Choroid plexus epithelial cell (primary cell): ENCODE measurements at regions not wholly inside any gene's neighbourhood (a gene's known extent, or its start where the extent isn't known, plus 50 kb on each side); places are given as distances from the start of the nearest gene placed in this dataset.

Experiments
- DNase-seq: peaks from one replicate; pipeline ENCODE4 v3.0.0-alpha.2; 2010; ENCODE audit warnings: low read depth
- H3K4me3 ChIP-seq: 2 replicates; pipeline ENCODE4 v1.5.1; 2011; ENCODE audit warnings: low read depth, mild to moderate bottlenecking, control low read depth, low read length, moderate library complexity
- CTCF ChIP-seq: conservative IDR thresholded peaks from 2 replicates; pipeline ENCODE4 v1.5.1; 2011; ENCODE audit warnings: low read depth, mild to moderate bottlenecking, control low read depth, inconsistent platforms, low read length, moderate library complexity

GRCh38 chr11:11757909-11758308, 83.9 kb upstream of the USP47 start:
- no peak for TF ChIP-seq CTCF
- no peak for DNase-seq
- no peak overlapping the region for H3K4me3 ChIP-seq

GRCh38 chr11:11756718-11757117, 85.1 kb upstream of the USP47 start:
- no peak for DNase-seq
- no peak overlapping the region for H3K4me3 ChIP-seq
- TF ChIP-seq CTCF = no peak

DNA sequence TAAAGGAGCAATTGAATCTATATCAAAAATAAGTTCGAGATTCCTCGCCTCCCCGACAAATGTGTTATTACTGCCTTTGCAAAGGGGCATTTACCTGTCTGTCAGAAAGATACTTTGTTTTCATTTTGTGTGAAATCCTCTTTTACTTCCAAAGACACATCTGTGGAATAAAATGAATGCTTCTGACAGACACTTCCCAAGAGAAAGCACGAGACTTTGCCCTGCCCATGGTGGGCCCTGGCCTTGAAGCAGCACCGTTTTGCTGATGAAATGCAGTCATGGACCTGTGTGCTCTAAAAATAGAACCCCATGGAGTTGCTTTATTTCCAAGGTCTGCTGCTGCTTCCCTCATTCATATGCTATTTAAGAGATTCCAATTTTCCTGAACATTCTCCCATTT, 85.9 kb upstream of the USP47 start:
- no peak for DNase-seq
- no peak overlapping the region for H3K4me3 ChIP-seq
- TF ChIP-seq CTCF = no peak

DNA sequence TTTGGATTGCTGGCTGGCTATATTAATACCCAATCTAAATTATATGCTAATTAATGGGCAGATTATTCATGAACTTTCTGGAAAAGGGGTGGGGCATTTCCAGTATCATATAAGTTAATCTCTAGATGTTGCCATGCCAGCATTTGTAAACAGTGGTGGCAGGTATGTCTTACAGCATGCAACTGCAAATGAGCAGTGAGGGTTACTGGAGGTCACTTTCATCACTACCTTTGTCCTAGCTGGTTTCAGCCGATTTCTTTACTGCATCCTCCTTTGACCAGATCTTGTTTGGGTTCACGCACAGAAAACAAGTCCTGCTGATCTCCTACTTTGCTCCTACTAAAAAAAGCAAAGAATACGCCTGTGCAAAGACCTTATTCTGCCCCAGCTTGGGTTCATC, 89.1 kb upstream of the USP47 start:
- no peak overlapping the region for H3K4me3 ChIP-seq
- DNase-seq = no peak
- no peak for TF ChIP-seq CTCF

DNA sequence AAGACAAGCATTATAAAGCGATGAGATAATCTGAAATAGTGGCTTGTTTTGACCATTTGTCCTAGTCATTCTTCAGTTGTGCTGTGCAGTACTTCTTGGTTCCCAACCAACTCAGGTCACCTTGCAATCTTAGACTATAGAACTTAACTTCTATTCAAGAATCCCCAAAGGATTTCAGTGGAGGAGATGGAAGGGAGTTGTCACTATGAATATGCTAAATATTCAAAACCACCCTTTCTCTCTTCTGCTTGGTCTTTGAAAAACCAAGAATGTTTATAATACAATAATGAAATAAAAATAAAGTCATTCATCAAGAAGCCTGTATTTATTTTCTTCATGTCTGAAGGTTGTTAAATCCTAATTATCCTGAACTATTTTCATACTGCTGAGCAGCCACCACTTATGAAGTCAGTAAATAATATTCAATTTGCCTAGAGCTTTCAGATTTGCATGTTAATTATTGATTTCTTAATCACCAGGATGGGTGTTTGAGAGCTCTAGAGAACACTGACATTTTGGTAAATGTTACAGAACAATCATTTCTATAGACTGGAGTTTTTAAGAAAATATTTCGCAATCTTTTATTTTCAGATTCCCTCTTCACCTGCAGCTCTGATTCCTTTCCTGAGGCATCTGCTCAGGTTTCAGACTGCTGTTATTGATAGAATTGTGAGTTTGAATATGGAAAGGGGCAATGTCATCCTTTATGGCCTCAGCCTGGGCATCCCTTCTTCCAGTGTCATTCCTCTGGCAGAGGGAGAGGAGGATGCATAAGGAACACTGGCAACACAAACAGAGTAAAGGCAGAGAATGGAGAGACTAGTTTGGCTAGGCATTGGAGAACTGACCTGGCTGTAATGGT, 91.5 kb upstream of the USP47 start:
- no peak for DNase-seq
- no peak overlapping the region for H3K4me3 ChIP-seq
- TF ChIP-seq CTCF = no peak

- no peak for TF ChIP-seq CTCF
- H3K4me3 ChIP-seq = no peak overlapping the region
- DNase-seq = peak; percentile 5
Observed at GRCh38 chr11:11748706-11749365, 92.9 kb upstream of the USP47 start.
